ENCODE measurements at regions not wholly inside any gene's neighbourhood (a gene's known extent, or its start where the extent isn't known, plus 50 kb on each side); places are given as distances from the start of the nearest gene placed in this dataset.

DNA sequence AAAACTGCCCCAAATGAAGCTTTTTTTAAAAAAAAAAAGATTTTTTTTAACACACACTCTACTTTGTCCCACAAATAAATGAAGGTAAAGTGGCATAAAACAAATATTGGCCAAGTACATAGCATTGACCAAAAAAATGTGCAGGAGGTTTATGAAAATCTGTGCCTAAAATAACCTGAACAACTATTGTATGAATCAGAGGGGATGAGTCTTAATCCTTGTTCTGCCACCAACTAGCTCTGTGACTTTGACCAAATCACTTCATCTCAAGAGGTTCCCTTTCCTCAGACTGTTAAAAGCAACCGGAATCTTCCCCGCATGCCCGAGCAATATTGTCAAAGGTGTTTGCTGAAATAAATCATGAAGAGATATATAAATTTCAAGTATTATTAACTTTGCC, 150.4 kb upstream of the NEBL start:
- TF ChIP-seq POLR2A (IDR thresholded peaks at IDR 0.05), result no peak
- TF ChIP-seq, protein P1, sequence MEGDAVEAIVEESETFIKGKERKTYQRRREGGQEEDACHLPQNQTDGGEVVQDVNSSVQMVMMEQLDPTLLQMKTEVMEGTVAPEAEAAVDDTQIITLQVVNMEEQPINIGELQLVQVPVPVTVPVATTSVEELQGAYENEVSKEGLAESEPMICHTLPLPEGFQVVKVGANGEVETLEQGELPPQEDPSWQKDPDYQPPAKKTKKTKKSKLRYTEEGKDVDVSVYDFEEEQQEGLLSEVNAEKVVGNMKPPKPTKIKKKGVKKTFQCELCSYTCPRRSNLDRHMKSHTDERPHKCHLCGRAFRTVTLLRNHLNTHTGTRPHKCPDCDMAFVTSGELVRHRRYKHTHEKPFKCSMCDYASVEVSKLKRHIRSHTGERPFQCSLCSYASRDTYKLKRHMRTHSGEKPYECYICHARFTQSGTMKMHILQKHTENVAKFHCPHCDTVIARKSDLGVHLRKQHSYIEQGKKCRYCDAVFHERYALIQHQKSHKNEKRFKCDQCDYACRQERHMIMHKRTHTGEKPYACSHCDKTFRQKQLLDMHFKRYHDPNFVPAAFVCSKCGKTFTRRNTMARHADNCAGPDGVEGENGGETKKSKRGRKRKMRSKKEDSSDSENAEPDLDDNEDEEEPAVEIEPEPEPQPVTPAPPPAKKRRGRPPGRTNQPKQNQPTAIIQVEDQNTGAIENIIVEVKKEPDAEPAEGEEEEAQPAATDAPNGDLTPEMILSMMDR (IDR thresholded peaks at IDR 0.05), result no peak
